Endometrium (tissue), 2 donors: ENCODE measurements at regions not wholly inside any gene's neighbourhood (a gene's known extent, or its start where the extent isn't known, plus 50 kb on each side); places are given as distances from the start of the nearest gene placed in this dataset.
"Not testable (repeated sequence)": the region's sequence is repeated elsewhere in the genome, so short reads cannot be mapped to it uniquely, and the experiment has no call there.

ENCODE experiments used
- FAIRE-seq: peaks from 2 replicates; lab custom pipeline; 2012; peaks lifted over from hg19 to GRCh38; lab: Jason Lieb, UNC
- donor health status: control.
- donor health status: control.

DNA sequence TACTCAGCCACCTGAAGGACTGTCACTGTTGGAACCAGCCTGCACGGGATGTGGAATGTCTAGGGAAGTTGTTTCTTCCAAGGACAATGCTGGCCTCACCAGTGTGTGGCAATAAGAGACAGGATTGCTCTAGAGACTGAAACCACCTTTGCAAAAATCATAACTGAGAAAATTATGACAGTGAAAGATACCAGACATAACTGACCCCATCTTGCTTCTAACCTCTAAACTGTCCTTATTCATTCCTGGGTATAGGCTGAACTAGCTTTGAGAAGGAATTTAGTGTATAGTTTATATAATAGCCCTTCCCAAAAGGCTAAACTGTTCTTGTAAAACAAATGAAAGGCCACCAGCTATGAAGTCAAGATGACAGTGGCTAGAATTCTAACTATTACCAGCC, 83.6 kb downstream of the IER5 start:
- no peak for FAIRE-seq

DNA sequence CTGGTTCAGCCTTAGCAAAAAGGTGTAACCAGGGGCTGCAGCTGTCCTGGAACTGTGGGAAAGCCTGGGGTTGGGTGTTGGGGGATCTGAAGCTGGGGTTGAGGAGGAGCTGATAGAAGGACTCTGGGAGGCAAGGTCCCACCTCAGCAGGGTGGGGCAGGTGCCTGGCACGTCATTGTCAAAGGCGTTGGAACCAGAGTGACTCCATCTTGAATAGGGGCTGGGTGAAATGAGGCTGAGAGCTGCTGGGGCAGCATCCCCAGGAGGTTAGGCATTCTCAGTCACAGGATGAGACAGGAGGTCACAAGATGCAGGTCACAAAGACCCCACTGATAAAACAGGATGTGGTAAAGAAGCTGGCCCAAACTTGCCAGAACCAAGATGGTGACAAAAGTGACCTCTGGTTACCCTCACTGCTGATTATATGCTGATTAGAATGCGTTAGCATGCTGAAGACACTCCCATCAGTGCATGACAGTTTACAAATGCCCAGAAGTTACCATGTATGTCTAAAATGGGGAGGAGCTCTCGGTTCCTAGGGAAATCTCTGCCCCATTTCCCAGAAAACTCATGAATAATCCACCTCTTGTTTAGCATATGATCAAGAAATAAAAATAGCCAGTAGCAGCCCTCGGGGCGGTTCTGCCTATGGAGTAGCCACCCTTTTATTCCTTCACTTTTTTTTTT, 85.4 kb downstream of the IER5 start:
- no peak for FAIRE-seq

DNA sequence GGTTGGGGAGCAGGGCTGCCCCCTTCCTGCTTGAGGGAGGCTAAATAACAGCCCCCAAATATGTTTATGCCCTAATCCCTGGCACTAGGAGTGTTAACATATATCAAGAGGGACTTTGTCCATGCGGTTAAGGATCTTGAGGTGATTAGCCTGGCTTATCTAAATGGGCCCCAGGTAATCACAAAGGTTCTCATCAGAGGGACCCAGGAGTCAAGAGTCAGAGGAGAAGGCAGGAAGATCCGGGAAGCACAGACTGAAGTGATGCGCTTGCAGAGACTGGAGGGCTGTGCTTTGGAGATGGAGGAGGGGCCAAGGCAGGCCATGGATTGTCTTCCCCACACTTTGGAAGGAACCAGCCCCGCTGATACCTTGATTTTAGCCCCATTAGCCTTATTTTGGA, 86.4 kb downstream of the IER5 start:
- no peak for FAIRE-seq

DNA sequence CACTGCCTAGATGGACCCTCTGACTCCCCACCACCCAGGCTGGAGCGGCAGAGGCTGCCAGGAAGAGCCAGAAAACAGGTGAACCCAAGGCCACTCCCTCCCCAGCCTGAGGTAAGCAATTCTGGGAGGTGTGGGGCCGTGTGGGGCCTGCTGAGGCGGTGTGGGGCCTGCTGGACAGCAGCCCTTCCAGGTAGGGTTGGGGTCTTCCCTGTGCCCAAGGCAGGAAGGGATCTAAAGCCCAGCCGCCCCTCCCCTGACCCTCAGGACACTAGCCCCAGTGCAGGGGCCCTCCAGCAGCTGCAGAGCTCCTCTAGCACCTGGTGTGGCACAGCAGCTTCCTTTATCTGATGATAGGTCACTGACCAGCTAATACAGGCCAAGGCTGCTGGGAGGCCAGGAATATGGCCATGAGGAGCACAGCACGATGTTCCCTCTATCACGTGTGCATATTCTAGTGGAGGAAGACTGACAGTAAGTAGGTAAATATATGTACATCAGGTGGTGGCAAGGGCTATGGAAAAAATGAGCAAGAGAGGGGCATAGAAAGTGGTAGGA, 86.9 kb downstream of the IER5 start:
- FAIRE-seq: no peak

DNA sequence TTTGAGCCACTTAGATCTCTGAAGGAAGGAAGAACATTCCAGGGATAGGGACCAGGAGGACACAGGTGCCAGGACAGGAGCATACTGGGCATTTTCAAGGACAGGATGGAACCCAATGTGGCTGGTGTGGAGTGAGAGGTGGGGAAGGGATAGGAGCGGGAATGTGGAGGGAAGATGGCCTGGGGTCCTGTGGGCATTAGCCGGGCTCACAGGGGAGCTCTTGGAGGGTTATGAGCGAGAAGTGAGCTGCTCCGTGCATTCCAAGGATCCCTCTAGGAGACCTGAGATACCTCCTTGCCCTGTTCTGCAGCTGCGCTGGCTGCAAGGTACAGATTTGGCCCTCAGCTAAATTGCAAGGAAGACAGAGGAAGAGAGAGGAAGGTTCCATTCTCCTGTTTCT, 87.5 kb downstream of the IER5 start:
- FAIRE-seq: no peak

DNA sequence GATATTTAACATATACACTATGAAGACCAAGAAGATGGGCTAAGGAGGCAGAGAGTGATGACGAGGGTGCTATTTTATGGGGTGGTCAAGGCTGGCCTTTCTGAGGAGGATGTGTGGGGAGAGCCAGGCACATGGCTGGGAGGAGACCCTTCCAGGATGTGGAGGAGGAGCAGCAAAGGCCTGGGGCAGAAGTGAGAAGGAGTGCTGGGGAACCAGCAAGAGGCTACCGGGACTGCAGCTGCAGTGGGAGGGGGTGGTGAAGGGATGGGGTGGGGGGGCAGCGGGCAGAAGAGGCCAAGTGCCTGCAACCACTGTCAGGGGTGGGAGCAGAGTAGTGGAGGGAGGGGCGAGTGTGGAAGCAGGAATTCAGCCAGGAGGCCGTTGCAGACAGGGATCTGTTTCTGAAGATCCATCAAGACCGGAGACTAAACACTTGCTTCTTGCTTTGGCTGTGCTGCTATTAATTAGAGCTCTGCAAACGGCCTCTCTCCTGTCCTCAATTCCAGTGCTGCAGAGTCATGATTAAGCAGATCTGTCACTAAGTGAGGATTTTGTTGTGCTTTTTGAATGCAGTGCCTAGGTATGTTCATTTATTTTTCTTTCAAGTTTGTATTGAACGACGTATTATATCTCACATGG, 89.9 kb downstream of the IER5 start:
- no peak for FAIRE-seq

DNA sequence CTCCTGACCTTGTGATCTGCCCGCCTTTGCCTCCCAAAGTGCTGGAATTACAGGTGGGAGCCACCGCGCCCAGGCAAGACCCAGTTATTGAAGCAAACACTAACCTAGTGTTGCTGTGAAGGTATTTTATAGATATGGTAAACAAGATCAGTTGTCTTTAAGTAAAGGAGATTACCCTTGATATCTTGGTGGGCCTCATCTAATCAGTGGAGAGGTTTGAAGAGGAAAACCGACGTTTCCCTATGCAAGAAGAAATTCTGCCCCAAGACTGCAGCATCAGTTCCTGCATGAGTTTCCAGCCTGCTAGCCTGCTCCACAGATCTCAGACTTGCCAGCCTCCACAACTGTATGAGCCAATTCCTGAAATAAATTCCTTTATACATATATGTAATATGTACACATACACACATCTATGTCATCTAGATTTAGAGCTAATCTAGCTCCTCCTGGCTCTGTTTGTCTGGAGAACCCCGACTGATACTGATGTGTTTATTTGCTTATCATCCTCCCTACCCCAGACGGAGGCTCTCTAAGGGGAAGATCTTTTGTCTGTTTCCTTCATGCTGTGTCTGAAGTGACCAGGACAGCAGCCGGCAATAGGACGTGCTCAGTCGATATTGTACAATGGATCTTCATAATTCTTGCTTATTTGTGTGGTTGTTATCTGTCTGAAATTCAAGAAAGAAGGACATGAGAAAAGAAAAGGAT, 90.9 kb downstream of the IER5 start:
- FAIRE-seq: no peak

DNA sequence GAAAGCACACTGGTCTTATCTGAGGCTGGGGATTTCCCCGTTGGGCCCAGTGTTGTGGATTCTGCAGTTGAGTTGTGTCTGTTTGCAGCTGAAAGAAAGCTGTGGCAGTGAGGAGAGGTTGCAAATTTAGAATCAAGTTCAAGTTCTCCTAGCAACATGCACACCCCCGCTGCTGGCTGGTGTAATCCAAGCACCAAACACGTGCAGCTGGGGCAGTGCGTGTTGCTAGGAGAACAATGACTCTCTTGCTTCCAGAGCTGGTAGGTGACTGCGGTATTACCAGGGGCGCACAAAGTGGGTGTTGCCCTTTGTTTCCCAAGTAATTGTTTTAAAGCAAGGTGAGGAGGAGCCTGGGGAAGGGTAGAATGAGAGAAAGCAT, 91.5 kb downstream of the IER5 start:
- FAIRE-seq: no peak

DNA sequence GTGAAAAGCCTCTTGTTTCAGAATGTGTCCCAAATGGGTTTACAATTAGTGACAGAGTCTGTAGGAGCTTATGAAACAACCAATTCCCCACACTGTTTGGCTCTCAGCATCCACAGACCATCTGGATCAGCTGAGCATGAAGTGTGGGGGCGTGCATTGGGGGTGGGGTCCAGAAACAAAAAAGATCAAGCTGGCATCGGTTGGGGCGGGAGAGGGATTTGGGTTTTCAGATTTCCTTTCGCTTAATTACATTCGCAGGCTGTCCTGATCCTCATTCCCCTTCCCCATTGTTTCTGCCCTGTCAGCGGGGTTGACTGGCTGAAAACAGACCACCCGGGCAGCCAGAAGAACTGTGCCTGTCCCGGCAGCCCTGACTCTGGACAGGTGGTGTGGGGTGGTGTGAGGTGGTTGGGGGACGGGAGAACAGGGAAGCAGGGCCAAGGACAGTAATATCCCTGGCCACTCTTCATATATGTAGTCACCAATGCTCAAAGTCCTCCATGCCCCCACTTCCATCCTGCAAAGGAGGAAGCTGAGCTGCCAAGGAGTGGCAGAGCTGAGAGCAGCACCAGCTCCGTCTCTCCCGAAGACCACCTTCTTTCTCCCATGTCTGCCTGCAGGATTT, 92.0 kb downstream of the IER5 start:
- no peak for FAIRE-seq

DNA sequence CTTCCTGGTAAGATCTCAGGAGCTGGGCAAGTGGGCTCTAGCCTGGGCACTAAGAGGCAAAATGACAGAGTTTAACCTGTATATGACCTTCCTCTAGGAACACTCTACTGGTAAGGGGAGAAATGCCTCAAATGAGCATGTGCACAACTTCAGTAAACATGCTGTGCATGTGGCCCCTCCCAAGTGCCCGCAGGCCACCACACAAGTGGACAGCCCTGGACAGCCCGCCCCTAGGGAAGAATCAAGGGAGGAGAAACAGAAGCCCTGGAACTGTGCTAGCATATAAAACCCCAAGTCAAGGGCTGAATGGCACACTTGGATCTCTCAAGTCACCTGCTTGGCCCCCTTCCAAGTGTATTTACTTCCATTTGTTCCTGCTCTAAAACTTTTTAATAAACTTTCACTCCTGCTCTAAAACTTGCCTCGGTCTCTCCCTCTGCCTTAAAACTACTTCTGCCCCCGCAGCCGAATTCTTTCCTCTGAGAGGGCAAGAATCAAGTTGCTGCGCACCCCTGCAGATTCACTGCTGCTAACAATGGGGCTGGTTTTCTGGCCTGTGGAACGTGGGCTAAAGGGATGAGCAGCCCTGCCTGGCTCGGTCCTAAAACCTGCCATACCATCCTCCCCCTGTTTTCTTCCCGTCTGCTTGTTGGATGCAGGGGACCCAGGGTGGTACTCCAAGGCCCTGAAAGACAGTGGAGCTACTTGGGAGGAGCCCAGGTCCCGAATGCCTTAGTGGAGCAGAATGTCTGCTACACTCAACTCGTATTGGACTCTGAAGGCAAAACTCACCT, 93.5 kb downstream of the IER5 start:
- FAIRE-seq: no peak

DNA sequence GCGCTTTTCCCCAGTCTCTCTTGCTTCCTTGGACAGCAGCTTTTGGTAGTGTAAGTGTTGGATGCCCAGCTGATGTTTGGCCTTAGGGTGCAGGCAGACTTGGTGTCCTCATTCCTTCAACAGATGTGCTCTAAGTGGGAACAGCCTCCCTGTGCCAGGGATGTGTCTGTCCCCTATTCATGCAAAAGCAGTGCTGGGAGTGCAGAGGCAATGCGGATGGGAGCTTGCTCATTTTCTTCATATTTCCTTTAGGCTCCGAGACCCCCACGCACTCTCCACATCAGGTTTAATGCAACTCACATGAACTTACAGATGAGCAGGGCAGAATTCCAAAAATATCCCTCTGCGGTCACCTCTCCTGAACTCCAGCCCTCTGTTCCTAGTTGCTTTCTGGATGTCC, 96.1 kb downstream of the IER5 start:
- FAIRE-seq: no peak

DNA sequence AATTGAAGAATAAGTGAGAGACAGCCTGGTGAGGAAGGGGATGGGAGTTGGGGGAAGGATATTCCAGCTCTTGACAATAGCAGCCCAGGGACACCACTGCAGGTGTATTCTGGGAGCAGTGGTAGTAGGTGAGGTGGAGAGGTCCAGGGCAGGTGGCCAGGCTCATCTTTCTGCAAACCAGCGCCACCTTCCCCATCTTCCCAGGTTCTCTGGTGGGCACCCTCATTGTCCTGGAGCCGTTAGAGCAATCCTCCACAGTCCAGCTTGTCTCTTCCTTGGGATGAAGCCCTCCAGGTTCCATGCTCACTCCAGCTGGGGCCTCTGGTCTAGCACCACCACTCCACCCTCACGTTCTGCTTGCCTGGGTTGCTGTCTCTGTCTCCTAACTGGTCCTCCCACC, 97.0 kb downstream of the IER5 start:
- no peak for FAIRE-seq

DNA sequence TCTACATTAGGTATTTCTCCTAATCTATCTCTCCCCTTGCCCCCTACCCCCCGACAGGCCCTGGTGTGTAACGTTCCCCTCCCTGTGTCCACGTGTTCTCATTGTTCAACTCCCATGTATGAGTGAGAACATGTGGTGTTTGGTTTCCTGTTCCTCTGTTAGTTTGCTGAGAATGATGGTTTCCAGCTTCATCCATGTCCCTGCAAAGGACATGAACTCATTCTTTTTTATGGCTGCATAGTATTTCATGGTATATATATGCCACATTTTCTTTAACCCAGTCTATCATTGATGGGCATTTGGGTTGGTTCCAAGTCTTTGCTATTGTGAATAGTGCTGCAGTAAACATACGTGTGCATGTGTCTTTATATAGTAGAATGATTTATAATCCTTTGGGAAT, 97.6 kb downstream of the IER5 start:
- not testable (repeated sequence) for FAIRE-seq

DNA sequence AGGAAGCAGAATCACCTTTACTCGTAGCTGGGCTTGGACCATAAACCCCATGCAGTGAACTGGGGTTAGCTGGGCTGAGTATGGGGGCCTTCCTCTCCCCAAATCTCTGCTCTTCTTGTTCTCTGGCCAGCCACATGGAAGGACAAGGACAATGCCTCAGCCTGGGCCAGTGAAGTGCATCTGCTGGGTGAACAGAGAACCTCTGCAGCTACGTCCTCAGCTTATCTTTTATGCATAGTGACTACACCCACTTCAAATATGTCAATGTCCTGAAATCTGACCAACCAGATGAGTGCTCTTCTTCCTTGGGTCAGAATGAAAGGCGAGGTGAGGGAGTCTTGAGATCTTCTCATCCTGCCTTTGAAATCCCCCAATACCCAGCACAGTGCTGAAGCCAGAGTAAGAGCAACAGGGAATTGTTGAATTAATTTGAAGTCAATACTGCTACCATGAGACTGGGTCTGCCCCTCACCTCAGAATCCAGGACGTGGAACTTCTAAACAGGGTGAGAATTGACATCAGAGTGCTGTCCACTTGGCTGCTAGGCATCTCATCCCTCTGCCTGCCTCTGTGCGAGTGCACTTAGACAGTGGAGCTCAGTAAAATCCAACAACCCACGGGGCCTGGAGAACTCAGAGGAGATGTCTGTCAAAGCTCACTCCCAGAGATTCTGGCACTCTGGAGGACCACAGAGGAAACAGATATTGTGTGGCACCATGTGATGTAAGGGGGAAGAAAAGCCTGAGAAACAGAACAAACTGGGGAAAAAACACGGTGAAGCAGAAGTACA, 99.0 kb downstream of the IER5 start:
- FAIRE-seq: no peak

DNA sequence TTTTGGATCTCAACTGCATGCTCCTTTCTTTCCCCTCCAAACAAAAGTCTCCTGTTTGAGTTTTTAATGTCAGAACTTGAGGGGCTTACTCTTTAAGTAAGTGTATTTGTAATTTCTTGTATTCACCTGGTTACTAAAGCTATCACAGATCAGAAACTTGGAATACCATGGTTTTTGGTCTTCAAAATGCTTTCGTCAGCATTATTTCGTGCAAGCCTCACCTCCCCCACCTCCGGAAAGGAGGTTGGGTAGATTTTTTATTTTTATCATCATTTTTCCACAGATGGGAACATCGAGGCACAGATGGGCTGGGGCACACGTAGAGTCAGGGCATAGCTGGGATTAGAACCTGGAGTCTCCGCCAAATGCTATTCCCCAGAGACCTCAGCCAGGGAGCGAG, 100.7 kb downstream of the IER5 start:
- FAIRE-seq: no peak

DNA sequence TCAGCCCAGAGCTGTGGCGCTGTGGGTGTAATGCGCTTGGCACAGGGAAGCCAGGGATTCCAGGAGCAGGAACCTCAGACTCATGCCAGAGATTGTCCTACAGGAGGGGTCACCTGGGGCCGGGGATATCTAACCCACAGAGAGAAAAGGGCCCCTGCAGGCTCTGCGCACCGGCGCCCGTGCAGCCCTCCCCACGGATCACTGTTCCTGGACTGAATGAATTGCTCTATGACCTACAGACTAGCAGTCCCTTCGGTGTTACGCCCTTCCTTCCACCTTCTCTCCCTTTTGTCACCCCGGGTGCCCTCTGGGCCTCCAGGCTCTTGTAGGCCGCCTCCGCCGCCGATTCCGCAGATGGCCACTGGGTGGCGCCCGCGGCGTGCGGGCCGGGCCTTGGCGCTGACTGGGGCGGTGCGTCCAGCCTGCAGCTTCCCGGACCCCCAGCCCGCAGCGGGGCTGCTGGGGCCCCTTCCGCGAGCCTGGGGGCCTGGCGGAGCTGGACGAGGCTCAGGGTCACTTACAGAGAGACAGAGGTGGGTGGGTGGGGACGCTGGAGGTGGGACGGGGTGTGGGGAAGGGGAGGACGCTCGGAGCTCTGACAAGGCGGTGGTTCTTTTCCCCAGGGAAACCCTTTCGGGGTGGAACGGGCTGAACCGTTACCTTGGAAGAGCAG, 101.3 kb downstream of the IER5 start:
- no peak for FAIRE-seq

DNA sequence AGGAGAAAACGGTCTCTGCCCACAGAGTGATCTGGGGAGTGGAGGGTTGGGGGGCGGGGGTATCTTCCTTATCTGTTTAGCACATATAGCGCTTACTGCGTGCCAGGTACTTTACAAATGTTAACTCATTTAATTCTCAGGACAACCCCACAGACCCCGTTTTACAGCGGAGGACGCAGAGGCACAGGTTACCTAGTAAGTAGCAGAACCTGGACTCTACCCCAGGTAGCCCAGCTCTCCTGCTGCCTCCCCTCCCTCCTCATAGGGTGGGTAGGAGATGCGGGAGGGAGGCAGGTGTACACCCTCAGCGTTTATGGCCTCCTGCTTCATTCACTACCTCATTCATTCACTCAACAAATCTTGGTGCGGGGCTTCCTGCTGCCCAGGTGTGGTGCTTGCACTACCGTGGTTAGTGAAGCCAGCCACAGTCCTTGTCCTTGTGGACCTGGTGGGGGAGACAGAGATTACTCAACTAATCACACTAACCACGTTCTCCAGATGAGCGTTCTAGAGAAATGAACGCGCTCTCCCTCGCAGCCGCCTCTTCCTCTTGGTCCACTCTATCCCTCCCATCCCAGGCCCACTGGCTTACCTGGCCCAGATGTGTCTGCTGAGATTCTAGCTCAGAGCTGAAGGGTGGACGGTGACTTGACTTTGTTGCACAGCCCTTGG, 102.0 kb downstream of the IER5 start:
- no peak for FAIRE-seq

DNA sequence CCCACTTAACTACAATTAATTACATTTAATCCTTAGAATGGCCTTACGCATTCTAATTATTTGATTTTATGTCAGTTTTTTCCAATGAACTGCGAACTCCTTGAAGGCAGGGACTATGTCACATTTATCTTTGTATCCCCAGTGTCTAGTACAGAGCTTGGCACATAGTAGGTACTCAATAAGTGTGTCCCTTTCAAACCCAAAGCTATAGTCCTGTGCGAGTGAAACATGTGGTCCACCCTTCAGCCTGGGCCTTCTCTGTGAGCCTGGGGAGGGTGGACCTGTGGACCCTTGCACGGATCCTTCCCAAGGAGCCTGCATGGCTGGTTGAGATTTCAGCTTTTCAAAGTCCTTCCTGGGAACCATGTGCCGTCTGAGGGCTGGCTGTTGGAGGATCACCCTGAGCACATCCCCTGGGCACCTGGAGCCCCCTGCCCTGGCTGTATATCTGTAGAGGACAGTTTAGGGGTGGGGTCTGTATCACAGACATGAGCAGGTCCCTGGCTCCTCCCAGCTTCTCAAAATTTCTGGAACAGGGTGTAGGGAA, 103.1 kb downstream of the IER5 start:
- no peak for FAIRE-seq

DNA sequence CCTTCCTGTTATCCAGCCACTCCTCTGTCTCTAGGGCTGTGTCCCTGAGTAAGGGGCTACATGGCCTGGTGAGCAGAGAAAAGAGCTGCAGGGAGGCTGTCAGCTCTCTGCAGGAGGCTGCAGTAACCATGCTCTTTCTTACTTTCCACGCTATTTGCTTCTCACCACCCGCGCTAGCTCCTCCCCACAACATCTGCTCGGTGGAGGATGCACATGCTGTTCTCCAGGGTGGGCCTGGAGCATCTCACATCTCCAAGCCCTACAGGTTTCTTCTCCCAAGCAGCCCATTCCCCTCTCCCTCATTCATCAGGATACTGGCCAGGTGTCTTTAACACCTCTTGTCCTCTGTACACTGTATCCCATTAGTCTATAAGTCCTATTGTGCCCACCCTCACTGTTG, 103.8 kb downstream of the IER5 start:
- FAIRE-seq: no peak
